Adrenal gland (tissue), 5 donors: ENCODE measurements at regions not wholly inside any gene's neighbourhood (a gene's known extent, or its start where the extent isn't known, plus 50 kb on each side); places are given as distances from the start of the nearest gene placed in this dataset.

Experiments used
- CTCF ChIP-seq, 6 experiments: fragments of 450-650 bp in 4 of 6; fragments of 200-600 bp in 2 of 6; sonication (generic) in 1 of 6; IDR thresholded peaks; 1 replicate in 5 of 6; 2 replicates in 1 of 6; pipeline versions ENCODE4 v1.5.1 to v1.8.0; 2016 to 2021; ENCODE audit warnings: antibody characterized with exemption in 6 of 6, mild to moderate bottlenecking in 2 of 6, moderate library complexity in 1 of 6
- POLR2A ChIP-seq, 2 donors: fragments of 450-650 bp; IDR thresholded peaks; one replicate each; pipeline ENCODE4 v1.6.1; 2017; ENCODE audit warnings: antibody characterized with exemption in 2 of 2, mild to moderate bottlenecking in 2 of 2, moderate library complexity in 1 of 2
- donor health status: DM: no; HTN: no; CAD: no.

- TF ChIP-seq CTCF (IDR thresholded peaks at IDR 0.05), result no peak
- no peak for TF ChIP-seq POLR2A (IDR thresholded peaks at IDR 0.05)
These were observed 86.6 kb upstream of the SLC6A11 start for GRCh38 chr3:10729439-10729838.
